ENCODE measurements at regions not wholly inside any gene's neighbourhood (a gene's known extent, or its start where the extent isn't known, plus 50 kb on each side); places are given as distances from the start of the nearest gene placed in this dataset.
A peak's percentile ranks its signal among the peaks of the same experiment; 100 is the strongest.
"Not testable (repeated sequence)": the region's sequence is repeated elsewhere in the genome, so short reads cannot be mapped to it uniquely, and the experiment has no call there.

GRCh38 chrX:113391875-113392274 lies 551.2 kb upstream of the AMOT start:
- TF ChIP-seq CTCF (conservative IDR thresholded peaks at IDR 0.05; ENCODE audit: low read length) = no peak
- no peak for DNase-seq (ENCODE audit: low read depth)
- H3K4me3 ChIP-seq (ENCODE audit: low read length) = no peak overlapping the region

DNA sequence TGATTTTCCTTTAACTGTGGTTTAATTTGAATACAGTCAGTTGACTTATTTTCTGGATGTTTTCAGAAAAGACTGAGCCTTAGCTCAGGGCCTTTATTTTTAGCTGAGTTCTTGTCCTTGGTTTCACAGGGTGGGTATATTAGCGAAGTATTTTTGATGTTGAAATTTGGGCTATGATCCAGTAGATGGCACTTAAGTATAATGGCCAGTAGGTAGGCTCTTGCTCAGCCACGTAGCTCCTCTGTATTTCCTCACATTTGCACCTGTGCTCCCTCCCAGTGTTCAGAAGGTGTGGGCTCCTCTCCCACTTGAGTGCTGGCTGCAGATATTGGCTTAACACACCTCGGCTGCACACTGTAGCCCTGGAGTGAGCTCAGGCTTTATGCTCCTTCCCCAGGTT lies 549.9 kb upstream of the AMOT start:
- no peak for DNase-seq (ENCODE audit: low read depth)
- no peak for TF ChIP-seq CTCF (conservative IDR thresholded peaks at IDR 0.05; ENCODE audit: low read length)

DNA sequence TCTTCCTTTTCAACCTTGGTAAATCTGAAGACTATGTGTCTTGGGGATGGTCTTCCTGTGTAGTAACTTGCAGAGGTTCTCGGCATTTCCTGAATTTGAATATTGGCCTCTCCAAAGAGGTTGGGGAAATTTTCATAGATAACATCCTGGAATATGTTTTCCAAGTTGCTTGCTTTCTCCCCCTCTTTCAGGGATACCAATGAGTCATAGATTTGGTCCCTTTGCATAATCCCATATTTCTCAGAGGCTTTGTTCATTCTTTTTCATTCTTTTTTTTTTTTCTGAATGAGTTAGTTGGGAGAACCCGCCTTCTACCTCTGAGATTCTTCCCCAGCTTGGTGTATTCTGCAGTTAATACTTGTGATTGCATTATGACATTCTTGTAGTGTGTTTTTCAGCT lies 549.2 kb upstream of the AMOT start:
- H3K4me3 ChIP-seq (ENCODE audit: low read length) = no peak overlapping the region
- DNase-seq (ENCODE audit: low read depth) = peak; percentile 3

More for the DNA sequence above, 549.9 kb upstream of the AMOT start:
- H3K4me3 ChIP-seq (ENCODE audit: low read length) = no peak overlapping the region

GRCh38 chrX:113384628-113385027 lies 544.0 kb upstream of the AMOT start:
- peak; percentile 87 for DNase-seq (ENCODE audit: low read depth)
- no peak overlapping the region for H3K4me3 ChIP-seq (ENCODE audit: low read length)
- TF ChIP-seq CTCF (conservative IDR thresholded peaks at IDR 0.05; ENCODE audit: low read length) = no peak

More for the DNA sequence above, 549.2 kb upstream of the AMOT start:
- no peak for TF ChIP-seq CTCF (conservative IDR thresholded peaks at IDR 0.05; ENCODE audit: low read length)

DNA sequence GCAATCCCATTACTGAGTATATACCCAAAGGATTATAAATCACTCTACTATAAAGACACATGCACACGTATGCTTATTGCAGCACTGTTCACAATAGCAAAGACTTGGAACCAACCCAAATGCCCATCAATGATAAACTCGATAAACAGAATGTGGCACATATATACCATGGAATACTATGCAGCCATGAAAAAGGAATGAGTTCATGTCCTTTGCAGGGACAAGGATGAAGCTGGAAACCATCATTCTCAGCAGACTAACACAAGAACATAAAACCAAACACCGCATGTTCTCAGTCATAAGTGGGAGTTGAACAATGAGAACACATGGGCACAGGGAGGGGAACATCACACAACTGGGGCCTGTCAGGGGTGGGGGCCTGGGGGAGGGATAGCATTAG lies 532.8 kb upstream of the AMOT start:
- not testable (repeated sequence) for H3K4me3 ChIP-seq (ENCODE audit: low read length); DNase-seq (ENCODE audit: low read depth)

DNA sequence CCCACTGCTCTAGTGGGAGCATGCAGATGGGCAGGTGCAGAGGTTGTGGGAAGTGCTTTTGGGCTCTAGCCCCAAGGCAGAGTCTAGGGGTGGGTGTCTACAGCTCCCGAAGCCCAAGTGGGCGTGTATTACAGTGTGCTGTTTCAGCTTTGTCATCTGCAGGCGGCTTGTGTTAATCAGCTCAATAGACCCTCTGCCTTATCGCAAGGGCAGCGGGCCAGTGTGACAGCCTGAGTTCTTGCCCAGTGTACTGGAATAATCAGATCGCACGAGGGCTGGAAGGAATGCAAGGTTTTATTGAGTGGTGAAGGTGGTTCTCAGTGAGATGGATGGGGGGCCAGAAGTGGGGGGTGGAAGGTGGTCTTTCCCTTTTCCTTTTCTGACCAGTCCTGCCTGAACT lies 529.4 kb upstream of the AMOT start:
- TF ChIP-seq CTCF (conservative IDR thresholded peaks at IDR 0.05; ENCODE audit: low read length) = no peak
- no peak for DNase-seq (ENCODE audit: low read depth)
- no peak overlapping the region for H3K4me3 ChIP-seq (ENCODE audit: low read length)

DNA sequence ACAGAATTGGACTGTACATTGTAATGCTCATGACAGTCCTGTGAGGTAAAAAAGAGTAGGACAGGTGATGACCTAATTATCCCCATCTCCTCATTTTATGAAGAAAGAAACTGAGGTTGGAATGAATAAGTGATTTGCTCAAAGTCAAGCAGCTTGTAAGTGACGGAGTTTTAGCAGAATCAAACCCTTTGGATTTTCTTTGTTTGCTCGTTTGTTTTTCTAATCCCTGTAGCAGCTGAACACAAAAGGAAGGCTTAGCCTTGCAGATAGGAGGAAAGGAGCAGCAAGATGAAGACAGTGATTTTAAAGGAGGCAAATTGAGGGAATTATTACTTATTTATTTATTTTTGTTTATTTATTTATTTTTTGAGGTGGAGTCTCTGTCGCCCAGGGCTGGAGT lies 528.4 kb upstream of the AMOT start:
- H3K4me3 ChIP-seq (ENCODE audit: low read length) = no peak overlapping the region
- no peak for DNase-seq (ENCODE audit: low read depth)
- no peak for TF ChIP-seq CTCF (conservative IDR thresholded peaks at IDR 0.05; ENCODE audit: low read length)

DNA sequence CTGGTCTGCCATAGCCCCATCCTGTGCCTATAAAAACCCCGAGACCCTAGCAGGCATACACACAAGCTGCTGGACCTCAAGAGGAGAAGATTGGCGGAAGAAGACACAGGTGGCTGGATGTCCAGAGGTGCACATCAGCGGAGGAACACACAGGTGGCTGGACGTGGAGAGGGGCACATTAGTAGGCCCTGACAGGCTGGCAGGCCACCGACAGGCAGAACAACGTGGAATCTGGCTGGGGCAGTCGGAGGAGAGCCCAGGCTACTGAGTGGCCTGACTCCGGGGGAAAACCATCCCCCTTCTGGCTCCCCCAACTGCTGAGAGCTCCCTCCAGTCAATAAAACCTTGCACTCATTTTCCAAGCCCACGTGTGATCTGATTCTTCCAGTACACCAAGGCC lies 512.5 kb upstream of the AMOT start:
- DNase-seq (ENCODE audit: low read depth) = no peak
- TF ChIP-seq CTCF (conservative IDR thresholded peaks at IDR 0.05; ENCODE audit: low read length) = no peak

More for the DNA sequence above, 512.5 kb upstream of the AMOT start:
- no peak overlapping the region for H3K4me3 ChIP-seq (ENCODE audit: low read length)
